Spleen (tissue), 11 donors: ENCODE measurements at regions not wholly inside any gene's neighbourhood (a gene's known extent, or its start where the extent isn't known, plus 50 kb on each side); places are given as distances from the start of the nearest gene placed in this dataset.

Experiments
- DNase-seq: peaks from one replicate; pipeline ENCODE4 v3.0.0-alpha.2; 2020
- H3K27ac ChIP-seq, 8 donors: fragments of 200-600 bp; sonication (generic) in 7 of 8; 1 replicate in 4 of 8; 2 replicates in 4 of 8; pipeline versions ENCODE4 v1.5.0 to v1.8.0; 2016 to 2021; ENCODE audit warnings: inconsistent platforms in 4 of 8, mild to moderate bottlenecking in 4 of 8, moderate library complexity in 1 of 8
- H3K27me3 ChIP-seq, 7 donors: fragments of 200-600 bp; sonication (generic) in 6 of 7; replicated peaks in 1 of 7; 1 replicate in 4 of 7; 2 replicates in 3 of 7; pipeline versions ENCODE4 v1.5.0 to v1.8.0; 2016 to 2021; ENCODE audit warnings: inconsistent platforms in 3 of 7, mild to moderate bottlenecking in 1 of 7
- H3K36me3 ChIP-seq, 6 donors: fragments of 200-600 bp; sonication (generic) in 5 of 6; 1 replicate in 4 of 6; 2 replicates in 2 of 6; pipeline versions ENCODE4 v1.5.0 to v1.8.0; 2016 to 2021; ENCODE audit warnings: inconsistent platforms in 2 of 6
- H3K4me1 ChIP-seq, 6 donors: fragments of 200-600 bp; sonication (generic) in 5 of 6; 1 replicate in 3 of 6; 2 replicates in 3 of 6; pipeline versions ENCODE4 v1.5.0 to v1.8.0; 2016 to 2021; ENCODE audit warnings: inconsistent platforms in 3 of 6
- H3K4me3 ChIP-seq, 8 donors: fragments of 200-600 bp; sonication (generic) in 7 of 8; 1 replicate in 4 of 8; 2 replicates in 4 of 8; pipeline versions ENCODE4 v1.5.0 to v1.8.0; 2016 to 2021; ENCODE audit warnings: inconsistent platforms in 4 of 8, mild to moderate bottlenecking in 4 of 8, moderate library complexity in 2 of 8
- H3K9me3 ChIP-seq, 8 donors: fragments of 200-600 bp; sonication (generic) in 7 of 8; 1 replicate in 4 of 8; 2 replicates in 4 of 8; pipeline versions ENCODE4 v1.5.0 to v1.8.0; 2016 to 2021; ENCODE audit warnings: inconsistent platforms in 4 of 8
- CTCF ChIP-seq, 11 experiments: fragments of 200-600 bp in 7 of 11; fragments of 450-650 bp in 4 of 11; sonication (generic) in 4 of 11; IDR thresholded peaks in 8 of 11; conservative IDR thresholded peaks in 3 of 11; 1 replicate in 7 of 11; 2 replicates in 4 of 11; pipeline versions ENCODE4 v1.4.0 to v1.8.0; 2016 to 2021; ENCODE audit warnings: antibody characterized with exemption in 11 of 11, inconsistent platforms in 4 of 11, mild to moderate bottlenecking in 1 of 11
- POLR2A ChIP-seq, 3 donors: fragments of 450-650 bp; IDR thresholded peaks; one replicate each; pipeline ENCODE4 v1.5.1; 2017; ENCODE audit warnings: antibody characterized with exemption in 3 of 3, mild to moderate bottlenecking in 1 of 3
- POLR2AphosphoS5 ChIP-seq, 3 donors: sonication (generic); formaldehyde crosslinking; IDR thresholded peaks; one replicate each; pipeline ENCODE4 v1.5.1; 2017; ENCODE audit warnings: antibody characterized with exemption in 3 of 3
- WGBS, 5 donors: extraction: QIAGEN DNeasy Blood & Tissue Kit in 3 of 5; methylation state at CpG; one replicate each; pipeline versions ENCODE4 v1.1.5 to v1.1.7; 2013 to 2018; 5-methylcytosine and 5-hydroxymethylcytosine counted together
- intact Hi-C: fragments of 100-400 bp; cut with DNase I; formaldehyde crosslinking; loops from one replicate; pipeline ENCODE4 v1.15.0; 2023; ENCODE audit warnings: low total_unique reads
- donor health status: healthy with polysubstance abuse.
- donor health status: DM: no; HTN: no; CAD: no; lungs with moderate emphysema.
- donor health status: DM: no; HTN: no; CAD: no.
- donor health status: Bipolar disorder and iron deficiency.
- donor health status: healthy.
- donor health status: DM: no; HTN: no; CAD: no.
- donor health status: DM: yes; HTN: yes; CAD: no.

- no peaks in the 10 kb centered on the region for H3K27me3 ChIP-seq
- no peaks in the 10 kb centered on the region for H3K36me3 ChIP-seq
- H3K4me3 ChIP-seq: no peak overlapping the region
- H3K27ac ChIP-seq: no peak overlapping the region
- 87 to 95% (median 88%) methylated on average over 3 of the region's 3 CpGs for WGBS, 5 donors
- no peaks in the 10 kb centered on the region for H3K9me3 ChIP-seq
- intact Hi-C loops: no loop called here
- TF ChIP-seq POLR2A (IDR thresholded peaks at IDR 0.05) (no peak), POLR2AphosphoS5 (IDR thresholded peaks at IDR 0.05) (no peak), CTCF (IDR thresholded peaks at IDR 0.05 in 8 of 11, conservative IDR thresholded peaks at IDR 0.05 in 3 of 11) (no peak)
- DNase-seq: no peak
- H3K4me1 ChIP-seq: peaks cover 0 to 24% (median 13%) of the 10 kb centered on the region in 6 donors
Observed at GRCh38 chr15:69585937-69586336, 133.3 kb downstream of the RPLP1 start.

GRCh38 chr15:69586721-69587120 lies 134.1 kb downstream of the RPLP1 start:
- H3K4me3 ChIP-seq: no peak overlapping the region
- no peaks in the 10 kb centered on the region for H3K9me3 ChIP-seq
- H3K27ac ChIP-seq: no peak overlapping the region
- no peak for TF ChIP-seq POLR2A (IDR thresholded peaks at IDR 0.05)
- TF ChIP-seq POLR2AphosphoS5 (IDR thresholded peaks at IDR 0.05): no peak
- TF ChIP-seq CTCF (IDR thresholded peaks at IDR 0.05 in 8 of 11, conservative IDR thresholded peaks at IDR 0.05 in 3 of 11): no peak
- DNase-seq: no peak
- intact Hi-C loops: no loop called here
- H3K27me3 ChIP-seq: no peaks in the 10 kb centered on the region
- H3K4me1 ChIP-seq: peaks cover 0 to 24% (median 13%) of the 10 kb centered on the region in 6 donors
- no peaks in the 10 kb centered on the region for H3K36me3 ChIP-seq
- WGBS, 5 donors: 90 to 95% (median 92%) methylated on average over 9 of the region's 9 CpGs

GRCh38 chr15:69587723-69588426 lies 135.3 kb downstream of the RPLP1 start:
- peaks cover 0 to 24% (median 13%) of the 10 kb centered on the region in 6 donors for H3K4me1 ChIP-seq
- no peak overlapping the region for H3K4me3 ChIP-seq
- no peaks in the 10 kb centered on the region for H3K27me3 ChIP-seq
- H3K27ac ChIP-seq: no peak overlapping the region
- no peak for TF ChIP-seq POLR2AphosphoS5 (IDR thresholded peaks at IDR 0.05)
- DNase-seq: no peak
- H3K36me3 ChIP-seq: no peaks in the 10 kb centered on the region
- 53 to 70% (median 61%) methylated on average over 4 of the region's 4 CpGs for WGBS, 5 donors
- H3K9me3 ChIP-seq: no peaks in the 10 kb centered on the region
- intact Hi-C loops: no loop called here

- no peak overlapping the region for H3K27ac ChIP-seq
- no peak for DNase-seq
- H3K4me3 ChIP-seq: no peak overlapping the region
- H3K4me1 ChIP-seq: peaks cover 8 to 25% (median 13%) of the 10 kb centered on the region in 6 donors
- 87 to 92% (median 91%) methylated on average over 8 of the region's 8 CpGs for WGBS, 5 donors
- TF ChIP-seq POLR2A (IDR thresholded peaks at IDR 0.05) (no peak), CTCF (IDR thresholded peaks at IDR 0.05 in 8 of 11, conservative IDR thresholded peaks at IDR 0.05 in 3 of 11) (no peak), POLR2AphosphoS5 (IDR thresholded peaks at IDR 0.05) (no peak)
- no peaks in the 10 kb centered on the region for H3K9me3 ChIP-seq
- no peaks in the 10 kb centered on the region for H3K36me3 ChIP-seq
- H3K27me3 ChIP-seq: peaks cover 0 to 13% (median 0%) of the 10 kb centered on the region in 7 donors
- intact Hi-C loops: no loop called here
Observed at GRCh38 chr15:69590201-69590710, 137.6 kb downstream of the RPLP1 start.
